Upper lobe of right lung (tissue), 1 donor: ENCODE measurements at regions not wholly inside any gene's neighbourhood (a gene's known extent, or its start where the extent isn't known, plus 50 kb on each side); places are given as distances from the start of the nearest gene placed in this dataset.

Experiments used
- ATAC-seq: fragments of 200-7000 bp; cut with Tn5 transposase; one replicate; pipeline ENCODE4 v1.9.1; 2020; ENCODE audit warnings: mild to moderate bottlenecking, moderate library complexity
- DNase-seq: peaks from one replicate; pipeline ENCODE4 v3.0.0-alpha.2; 2020
- H3K27ac ChIP-seq: fragments of 200-600 bp; one replicate; pipeline ENCODE4 v1.8.0; 2022
- H3K27me3 ChIP-seq: fragments of 200-600 bp; one replicate; pipeline ENCODE4 v1.8.0; 2022; ENCODE audit warnings: mild to moderate bottlenecking
- H3K36me3 ChIP-seq: fragments of 200-600 bp; one replicate; pipeline ENCODE4 v1.8.0; 2022
- H3K4me1 ChIP-seq: fragments of 200-600 bp; one replicate; pipeline ENCODE4 v1.8.0; 2022
- H3K4me3 ChIP-seq: fragments of 200-600 bp; one replicate; pipeline ENCODE4 v1.8.0; 2022; ENCODE audit warnings: mild to moderate bottlenecking
- H3K9me3 ChIP-seq: fragments of 200-600 bp; one replicate; pipeline ENCODE4 v1.8.0; 2022
- intact Hi-C: fragments of 100-400 bp; cut with DNase I; formaldehyde crosslinking; loops from one replicate; pipeline ENCODE4 v1.11.0; 2022
- TF ChIP-seq, protein P1 (sequence below): fragments of 200-600 bp; IDR thresholded peaks from one replicate; pipeline ENCODE4 v1.8.0; 2022; ENCODE audit warnings: antibody characterized with exemption
- donor health status: DM: no; HTN: yes; CAD: no; lungs with severe emphysema.

- H3K27ac ChIP-seq, result no peak overlapping the region
- H3K27me3 ChIP-seq, result no peaks in the 10 kb centered on the region
- no peak overlapping the region for H3K4me3 ChIP-seq
- intact Hi-C loops, result no loop called here
- TF ChIP-seq, protein P1, sequence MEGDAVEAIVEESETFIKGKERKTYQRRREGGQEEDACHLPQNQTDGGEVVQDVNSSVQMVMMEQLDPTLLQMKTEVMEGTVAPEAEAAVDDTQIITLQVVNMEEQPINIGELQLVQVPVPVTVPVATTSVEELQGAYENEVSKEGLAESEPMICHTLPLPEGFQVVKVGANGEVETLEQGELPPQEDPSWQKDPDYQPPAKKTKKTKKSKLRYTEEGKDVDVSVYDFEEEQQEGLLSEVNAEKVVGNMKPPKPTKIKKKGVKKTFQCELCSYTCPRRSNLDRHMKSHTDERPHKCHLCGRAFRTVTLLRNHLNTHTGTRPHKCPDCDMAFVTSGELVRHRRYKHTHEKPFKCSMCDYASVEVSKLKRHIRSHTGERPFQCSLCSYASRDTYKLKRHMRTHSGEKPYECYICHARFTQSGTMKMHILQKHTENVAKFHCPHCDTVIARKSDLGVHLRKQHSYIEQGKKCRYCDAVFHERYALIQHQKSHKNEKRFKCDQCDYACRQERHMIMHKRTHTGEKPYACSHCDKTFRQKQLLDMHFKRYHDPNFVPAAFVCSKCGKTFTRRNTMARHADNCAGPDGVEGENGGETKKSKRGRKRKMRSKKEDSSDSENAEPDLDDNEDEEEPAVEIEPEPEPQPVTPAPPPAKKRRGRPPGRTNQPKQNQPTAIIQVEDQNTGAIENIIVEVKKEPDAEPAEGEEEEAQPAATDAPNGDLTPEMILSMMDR, result no peak
- no peak for ATAC-seq
- H3K36me3 ChIP-seq, result no peaks in the 10 kb centered on the region
- H3K9me3 ChIP-seq, result no peaks in the 10 kb centered on the region
- DNase-seq, result no peak
- no peaks in the 10 kb centered on the region for H3K4me1 ChIP-seq
These were observed 316.0 kb downstream of the LMO4 start for GRCh38 chr1:87644579-87645190.

DNA sequence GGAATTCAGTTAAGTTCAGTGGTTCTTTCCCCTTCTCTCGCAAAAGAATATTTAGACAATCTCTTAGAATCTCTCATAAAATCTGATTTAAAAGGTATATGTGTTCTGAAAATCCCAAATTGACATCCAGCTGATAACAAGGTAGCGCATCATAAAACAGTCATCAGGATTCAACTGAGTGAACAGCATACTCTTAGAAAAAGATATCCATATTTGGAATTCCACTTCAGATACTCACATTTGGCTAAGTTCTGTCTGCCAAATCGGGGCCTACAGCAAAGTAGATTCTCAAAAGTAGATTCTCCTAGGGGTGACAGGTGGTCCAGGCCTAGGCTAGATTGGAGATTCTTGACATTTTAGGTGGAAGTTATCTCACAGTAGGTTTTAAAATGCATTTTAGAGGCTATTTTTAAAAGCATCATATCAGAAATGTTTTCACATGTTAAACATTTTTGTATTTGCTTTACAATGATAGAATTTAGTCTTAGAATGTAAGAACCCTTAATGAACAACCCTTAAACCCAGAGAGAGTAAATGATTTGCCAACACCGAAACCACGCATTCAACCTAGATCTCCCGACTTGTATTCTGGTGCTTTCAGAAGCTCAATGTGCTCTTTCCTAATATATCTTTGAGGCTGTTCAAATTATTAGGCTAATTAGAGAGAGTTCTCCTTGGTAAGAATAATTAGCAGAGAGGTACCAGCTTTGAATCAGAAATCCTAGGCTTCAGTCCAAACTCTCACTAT, 318.9 kb downstream of the LMO4 start:
- H3K9me3 ChIP-seq, result no peaks in the 10 kb centered on the region
- intact Hi-C loops, result no loop called here
- ATAC-seq (no peak), DNase-seq (no peak)
- no peaks in the 10 kb centered on the region for H3K4me1 ChIP-seq
- TF ChIP-seq, protein P1, result no peak
- H3K27me3 ChIP-seq, result no peaks in the 10 kb centered on the region
- H3K36me3 ChIP-seq, result no peaks in the 10 kb centered on the region
- no peak overlapping the region for H3K4me3 ChIP-seq
- no peak overlapping the region for H3K27ac ChIP-seq

- H3K9me3 ChIP-seq, result no peaks in the 10 kb centered on the region
- intact Hi-C loops, result no loop called here
- H3K4me3 ChIP-seq, result no peak overlapping the region
- ATAC-seq (no peak), DNase-seq (no peak)
- H3K4me1 ChIP-seq, result no peaks in the 10 kb centered on the region
- H3K27ac ChIP-seq, result no peak overlapping the region
- no peaks in the 10 kb centered on the region for H3K36me3 ChIP-seq
- TF ChIP-seq, protein P1, result no peak
- no peaks in the 10 kb centered on the region for H3K27me3 ChIP-seq
These were observed 319.8 kb downstream of the LMO4 start for GRCh38 chr1:87648323-87649119.

DNA sequence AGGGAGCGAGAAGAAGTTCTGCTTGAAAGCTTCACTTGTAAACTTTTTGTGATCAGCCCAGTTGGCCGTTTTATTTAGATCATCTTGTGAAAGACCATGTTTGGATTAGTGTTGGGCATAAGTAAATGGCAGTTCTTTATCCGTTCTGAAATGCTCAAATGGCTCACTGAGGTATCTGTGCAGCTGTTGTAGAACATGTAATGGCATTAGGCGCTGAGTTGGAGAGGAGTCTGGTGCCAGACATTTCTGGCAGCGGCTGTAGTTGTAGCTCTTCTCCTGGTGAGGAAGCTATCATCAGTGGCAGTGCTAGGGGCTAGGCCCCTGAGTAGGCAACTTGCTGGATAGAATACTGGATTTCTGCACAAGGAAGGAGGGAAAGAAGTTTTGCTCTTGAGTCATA, 321.6 kb downstream of the LMO4 start:
- Histone ChIP-seq H3K36me3 (no peaks in the 10 kb centered on the region), H3K27ac (no peak overlapping the region), H3K4me3 (no peak overlapping the region), H3K4me1 (no peaks in the 10 kb centered on the region), H3K9me3 (no peaks in the 10 kb centered on the region), H3K27me3 (no peaks in the 10 kb centered on the region)
- DNase-seq (no peak), ATAC-seq (no peak)
- TF ChIP-seq, protein P1, result no peak
- intact Hi-C loops, result no loop called here

GRCh38 chr1:87652176-87652575, 323.5 kb downstream of the LMO4 start:
- TF ChIP-seq, protein P1, result no peak
- no peak overlapping the region for H3K27ac ChIP-seq

More at GRCh38 chr1:87652176-87652575, 323.5 kb downstream of the LMO4 start:
- no peaks in the 10 kb centered on the region for H3K4me1 ChIP-seq
- H3K4me3 ChIP-seq, result no peak overlapping the region
- H3K27me3 ChIP-seq, result no peaks in the 10 kb centered on the region
- DNase-seq, result no peak
- no peak for ATAC-seq
- no peaks in the 10 kb centered on the region for H3K9me3 ChIP-seq
- intact Hi-C loops, result no loop called here
- no peaks in the 10 kb centered on the region for H3K36me3 ChIP-seq
